RWPE2 (cell line): ENCODE measurements at regions not wholly inside any gene's neighbourhood (a gene's known extent, or its start where the extent isn't known, plus 50 kb on each side); places are given as distances from the start of the nearest gene placed in this dataset.

Experiments used
- ATAC-seq: fragments of 200-7000 bp; cut with Tn5 transposase; 3 replicates; pipeline ENCODE4 v1.9.1; 2021; ENCODE audit warnings: low read depth
- DNase-seq: peaks from one replicate; pipeline ENCODE4 v3.0.0-alpha.2; 2020; ENCODE audit warnings: low spot score
- H3K27ac ChIP-seq: fragments of 450-650 bp; 2 replicates; pipeline ENCODE4 v1.5.1; 2017; ENCODE audit warnings: mild to moderate bottlenecking; ENCODE audit not compliant: poor library complexity, severe bottlenecking
- H3K27me3 ChIP-seq: fragments of 250-450 bp; sonication (Bioruptor Pico); 2 replicates; pipeline ENCODE4 v1.5.1; 2021; ENCODE audit warnings: mild to moderate bottlenecking, moderate library complexity; ENCODE audit not compliant: insufficient read depth, poor library complexity, severe bottlenecking
- H3K36me3 ChIP-seq: fragments of 250-450 bp; sonication (Bioruptor Pico); 2 replicates; pipeline ENCODE4 v1.5.1; 2020; ENCODE audit warnings: low read depth, mild to moderate bottlenecking, moderate library complexity
- H3K4me1 ChIP-seq: fragments of 250-450 bp; sonication (Bioruptor Pico); 2 replicates; pipeline ENCODE4 v1.5.1; 2021; ENCODE audit warnings: mild to moderate bottlenecking, moderate library complexity; ENCODE audit not compliant: insufficient read depth, poor library complexity, severe bottlenecking
- H3K4me3 ChIP-seq: fragments of 250-450 bp; sonication (Bioruptor Pico); 2 replicates; pipeline ENCODE4 v1.5.1; 2021; ENCODE audit warnings: mild to moderate bottlenecking, moderate library complexity; ENCODE audit not compliant: severe bottlenecking
- H3K9me3 ChIP-seq: fragments of 250-450 bp; sonication (Bioruptor Pico); 2 replicates; pipeline ENCODE4 v1.5.1; 2021; ENCODE audit warnings: mild to moderate bottlenecking, moderate library complexity; ENCODE audit not compliant: severe bottlenecking
- CTCF ChIP-seq: fragments of 450-650 bp; IDR thresholded peaks from one replicate; pipeline ENCODE4 v1.5.1; 2017; ENCODE audit warnings: mild to moderate bottlenecking, moderate library complexity; ENCODE audit not compliant: poor library complexity, severe bottlenecking

GRCh38 chr6:1208876-1209275, 103.0 kb upstream of the FOXQ1 start:
- Histone ChIP-seq H3K4me1 (peaks cover 4% of the 10 kb centered on the region), H3K36me3 (no peaks in the 10 kb centered on the region), H3K27ac (no peak overlapping the region), H3K27me3 (no peaks in the 10 kb centered on the region), H3K9me3 (no peaks in the 10 kb centered on the region), H3K4me3 (no peak overlapping the region)
- TF ChIP-seq CTCF = no peak
- DNase-seq = no peak
- ATAC-seq = peak; percentile 77

GRCh38 chr6:1203546-1203945, 108.4 kb upstream of the FOXQ1 start:
- H3K27me3 ChIP-seq = no peaks in the 10 kb centered on the region
- no peaks in the 10 kb centered on the region for H3K9me3 ChIP-seq
- H3K4me3 ChIP-seq = no peak overlapping the region
- H3K36me3 ChIP-seq = no peaks in the 10 kb centered on the region
- no peak for DNase-seq
- H3K4me1 ChIP-seq = peaks cover 2% of the 10 kb centered on the region
- H3K27ac ChIP-seq = no peak overlapping the region
- ATAC-seq = no peak
- no peak for TF ChIP-seq CTCF

- Histone ChIP-seq H3K27ac (no peak overlapping the region), H3K36me3 (no peaks in the 10 kb centered on the region), H3K4me3 (no peak overlapping the region), H3K9me3 (no peaks in the 10 kb centered on the region), H3K27me3 (no peaks in the 10 kb centered on the region), H3K4me1 (no peaks in the 10 kb centered on the region)
- no peak for TF ChIP-seq CTCF
- ATAC-seq (no peak), DNase-seq (no peak)
These were observed 109.7 kb upstream of the FOXQ1 start for GRCh38 chr6:1202201-1202600.

GRCh38 chr6:1201547-1202200, 110.2 kb upstream of the FOXQ1 start:
- Histone ChIP-seq H3K4me3 (no peak overlapping the region), H3K4me1 (no peaks in the 10 kb centered on the region), H3K36me3 (no peaks in the 10 kb centered on the region), H3K27me3 (no peaks in the 10 kb centered on the region), H3K27ac (no peak overlapping the region), H3K9me3 (no peaks in the 10 kb centered on the region)
- no peak for TF ChIP-seq CTCF
- no peak for ATAC-seq
- DNase-seq = no peak

GRCh38 chr6:1200409-1201101, 111.3 kb upstream of the FOXQ1 start:
- Histone ChIP-seq H3K9me3 (no peaks in the 10 kb centered on the region), H3K27me3 (no peaks in the 10 kb centered on the region), H3K27ac (no peak overlapping the region), H3K36me3 (no peaks in the 10 kb centered on the region), H3K4me1 (no peaks in the 10 kb centered on the region), H3K4me3 (no peak overlapping the region)
- ATAC-seq (no peak), DNase-seq (no peak)
- TF ChIP-seq CTCF = no peak
